ENCODE measurements at regions not wholly inside any gene's neighbourhood (a gene's known extent, or its start where the extent isn't known, plus 50 kb on each side); places are given as distances from the start of the nearest gene placed in this dataset.

DNA sequence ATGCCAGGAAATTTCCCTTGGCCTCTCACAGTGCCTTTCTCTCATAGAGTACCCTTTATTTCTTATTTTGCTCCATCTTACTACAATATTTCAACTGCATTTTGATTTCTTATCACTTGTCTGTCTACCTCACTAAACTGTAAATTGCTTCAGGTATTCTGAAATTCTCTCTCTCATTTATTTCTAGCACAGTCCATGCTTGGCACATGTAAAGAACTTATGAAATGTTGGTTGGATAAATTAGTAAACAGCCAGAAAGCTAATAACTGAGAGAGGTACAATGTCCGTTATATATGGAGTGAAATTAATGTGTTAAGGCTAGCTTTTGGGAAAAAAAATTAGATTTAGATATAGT is 138.3 kb upstream of the RFC3 start:
- TF ChIP-seq GATA3 (IDR thresholded peaks at IDR 0.05; ENCODE audit: low read depth, low read length) (no peak), GATA2 (IDR thresholded peaks at IDR 0.05; ENCODE audit: low read depth, low read length) (no peak)

DNA sequence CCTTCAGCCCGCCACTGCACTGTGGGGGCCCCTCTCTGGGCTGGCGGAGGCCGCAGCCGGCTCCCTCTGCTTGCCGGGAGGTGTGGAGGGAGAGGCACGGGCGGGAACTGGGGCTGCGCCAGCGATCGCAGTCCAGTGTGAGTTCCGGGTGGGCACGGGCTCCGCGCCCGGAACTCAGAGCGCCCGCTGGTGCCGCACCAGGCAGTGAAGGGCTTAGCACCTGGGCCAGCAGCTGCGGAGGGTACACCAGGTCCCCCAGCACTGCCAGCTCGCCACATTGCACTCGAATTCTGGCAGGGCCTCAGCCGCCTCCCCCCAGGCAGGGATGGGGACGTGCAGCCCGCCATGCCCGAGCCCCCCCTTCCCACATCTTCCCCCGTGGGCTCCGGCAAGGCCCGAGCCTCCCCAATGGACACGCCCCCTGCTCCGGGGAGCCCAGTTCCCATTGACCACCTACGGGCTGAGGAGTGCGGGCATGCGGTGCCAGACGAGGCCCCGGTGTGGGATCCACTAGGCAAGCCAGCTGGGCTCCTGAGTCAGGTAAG is 135.9 kb upstream of the RFC3 start:
- no peak for TF ChIP-seq GATA3 (IDR thresholded peaks at IDR 0.05; ENCODE audit: low read depth, low read length)

DNA sequence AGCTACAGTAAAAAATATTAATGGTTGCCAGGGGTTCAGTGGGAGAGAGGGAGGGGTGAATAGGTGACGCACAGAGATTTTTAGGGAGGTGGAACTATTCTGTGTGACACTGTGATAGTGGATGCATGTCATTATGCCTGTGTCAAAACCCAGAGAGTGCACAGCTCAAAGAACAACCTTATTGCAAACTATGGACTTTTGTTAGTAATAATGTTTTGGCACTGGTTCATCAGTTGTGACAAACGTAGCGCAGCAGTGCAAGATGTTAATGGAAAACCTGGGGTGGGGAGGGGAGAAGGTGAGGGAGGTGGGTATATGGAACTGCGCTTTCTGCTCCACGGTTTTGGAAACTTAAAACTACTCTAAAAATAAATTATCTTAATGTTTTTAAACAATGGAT is 134.6 kb upstream of the RFC3 start:
- no peak for TF ChIP-seq GATA2 (IDR thresholded peaks at IDR 0.05; ENCODE audit: low read depth, low read length)
- no peak for TF ChIP-seq GATA3 (IDR thresholded peaks at IDR 0.05; ENCODE audit: low read depth, low read length)

DNA sequence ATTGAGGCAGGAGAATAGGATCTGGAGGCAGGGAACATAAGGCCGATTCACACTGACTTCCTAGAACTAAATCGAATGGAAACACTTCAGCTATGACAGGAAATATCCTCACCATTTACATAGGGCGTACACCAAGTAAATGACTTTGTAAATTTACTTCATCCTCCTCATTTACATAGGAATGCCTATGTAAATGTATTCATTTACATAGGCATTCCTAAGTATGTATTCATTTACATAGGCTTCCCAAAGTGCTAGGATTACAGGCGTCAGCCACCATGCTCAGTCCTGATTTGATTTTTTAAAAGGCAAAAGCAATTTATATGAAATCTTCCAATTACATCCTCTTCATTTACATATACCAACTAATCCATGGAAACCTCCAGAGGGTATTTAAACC is 133.1 kb upstream of the RFC3 start:
- TF ChIP-seq GATA2 (IDR thresholded peaks at IDR 0.05; ENCODE audit: low read depth, low read length) (no peak), GATA3 (IDR thresholded peaks at IDR 0.05; ENCODE audit: low read depth, low read length) (no peak)

DNA sequence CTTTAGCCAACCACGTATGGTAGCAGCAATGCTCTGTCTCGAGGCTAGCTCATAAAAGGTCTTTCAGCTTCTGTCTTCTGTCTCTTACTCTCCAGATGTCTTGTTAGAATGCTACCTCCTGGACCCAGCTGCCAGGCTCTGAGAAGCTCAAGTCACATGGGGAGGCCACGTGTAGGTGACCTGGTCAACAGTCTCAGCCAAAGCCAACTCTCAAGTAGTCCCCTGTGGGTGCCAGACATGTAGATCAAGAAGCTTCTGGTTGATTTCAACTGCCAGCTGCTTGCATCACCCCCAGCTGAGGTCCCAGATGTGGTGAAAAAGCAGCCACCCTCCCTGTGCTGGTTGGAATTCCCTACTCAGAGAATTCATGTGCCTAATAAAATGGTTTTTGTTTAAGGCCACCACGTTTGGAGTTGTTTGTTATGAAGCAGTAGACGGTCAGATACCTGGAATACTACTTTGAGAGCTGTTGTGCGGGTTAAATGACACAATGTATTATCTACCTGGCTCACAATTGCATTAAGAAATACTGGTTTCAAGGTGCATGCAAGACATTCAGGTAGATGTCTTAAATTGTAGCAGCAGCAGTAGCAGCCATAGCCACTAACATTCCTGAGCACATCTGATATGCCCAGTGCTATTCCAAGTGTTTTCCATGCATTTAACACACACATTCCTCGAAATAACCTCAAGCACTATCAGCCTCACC is 131.0 kb upstream of the RFC3 start:
- no peak for TF ChIP-seq GATA2 (IDR thresholded peaks at IDR 0.05; ENCODE audit: low read depth, low read length)
- TF ChIP-seq GATA3 (IDR thresholded peaks at IDR 0.05; ENCODE audit: low read depth, low read length): no peak

DNA sequence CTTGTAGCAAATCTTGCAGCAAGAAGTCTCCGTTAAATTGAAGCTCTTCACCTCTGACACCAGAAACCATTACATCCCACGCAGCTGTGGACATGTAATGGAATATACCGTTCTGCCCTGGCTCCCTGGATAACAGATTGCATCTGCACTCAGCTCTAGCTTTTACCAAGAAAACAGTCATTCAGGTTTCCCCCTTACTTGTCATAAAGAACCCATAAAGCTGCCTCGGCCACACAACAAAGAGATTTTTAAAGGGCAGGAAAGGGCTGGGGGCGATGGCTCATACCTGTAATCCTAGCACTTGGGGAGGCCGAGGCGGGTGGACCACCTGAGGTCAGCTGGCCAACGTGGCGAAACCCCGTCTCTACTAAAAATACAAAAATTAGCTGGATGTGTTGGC is 127.6 kb upstream of the RFC3 start:
- no peak for TF ChIP-seq GATA2 (IDR thresholded peaks at IDR 0.05; ENCODE audit: low read depth, low read length)
- no peak for TF ChIP-seq GATA3 (IDR thresholded peaks at IDR 0.05; ENCODE audit: low read depth, low read length)

DNA sequence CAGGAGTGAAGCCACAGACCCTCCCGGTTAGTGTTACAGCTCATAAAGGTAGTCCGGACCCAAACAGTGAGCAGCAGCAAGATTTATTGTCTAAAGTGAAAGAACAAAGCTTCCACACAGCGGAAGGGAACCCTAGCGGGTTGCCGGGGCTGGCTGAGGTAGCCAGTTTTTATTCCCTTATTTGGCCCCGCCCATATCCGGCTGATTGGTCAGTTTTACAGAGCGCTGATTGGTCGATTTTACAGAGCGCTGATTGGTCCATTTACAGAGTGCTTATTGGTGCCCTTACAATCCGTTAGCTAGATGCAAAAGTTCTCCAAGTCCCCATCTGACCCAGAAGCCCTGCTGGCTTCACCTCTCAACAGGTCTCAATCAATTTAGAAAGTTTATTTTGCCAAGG is 126.0 kb upstream of the RFC3 start:
- TF ChIP-seq GATA3 (IDR thresholded peaks at IDR 0.05; ENCODE audit: low read depth, low read length) (no peak), GATA2 (IDR thresholded peaks at IDR 0.05; ENCODE audit: low read depth, low read length) (no peak)

DNA sequence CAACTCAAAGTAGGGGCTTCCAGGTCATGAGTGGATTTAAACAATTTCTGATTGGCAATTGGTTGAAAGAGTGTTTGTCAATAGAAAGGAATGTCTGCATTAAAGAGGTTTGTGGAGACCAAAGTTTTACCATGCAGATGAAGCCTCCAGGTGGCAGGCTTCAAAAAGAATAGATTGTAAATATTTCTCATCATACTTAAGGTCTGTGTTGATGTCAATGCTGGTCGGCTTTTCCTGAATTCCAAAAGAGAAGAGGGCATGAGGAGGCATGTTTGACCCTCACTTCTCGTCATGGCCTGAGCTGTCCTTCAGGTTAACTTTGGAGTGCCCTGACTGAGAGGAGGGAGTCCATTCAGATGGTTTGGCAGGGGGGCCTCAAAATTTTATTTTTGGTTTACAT is 125.4 kb upstream of the RFC3 start:
- no peak for TF ChIP-seq GATA3 (IDR thresholded peaks at IDR 0.05; ENCODE audit: low read depth, low read length)
- TF ChIP-seq GATA2 (IDR thresholded peaks at IDR 0.05; ENCODE audit: low read depth, low read length): no peak

DNA sequence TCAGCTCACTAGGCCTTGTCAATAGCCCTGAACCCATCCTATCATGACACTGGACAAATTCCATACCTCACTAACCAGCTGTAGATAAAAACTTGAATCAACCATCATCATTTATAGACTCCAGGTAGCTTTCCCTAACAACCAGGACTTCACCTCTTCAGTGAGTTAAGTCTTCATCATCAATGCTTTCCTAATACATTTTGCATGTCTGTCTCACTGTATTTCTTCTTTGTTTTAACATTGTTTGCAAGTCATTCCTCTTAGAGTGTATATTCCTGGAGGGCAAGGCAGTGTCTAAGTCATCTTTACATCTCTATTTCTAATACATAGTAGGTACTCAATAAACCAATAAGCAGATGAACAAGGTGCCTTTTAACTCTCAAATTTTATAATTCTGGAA is 123.4 kb upstream of the RFC3 start:
- TF ChIP-seq GATA3 (IDR thresholded peaks at IDR 0.05; ENCODE audit: low read depth, low read length) (no peak), GATA2 (IDR thresholded peaks at IDR 0.05; ENCODE audit: low read depth, low read length) (no peak)

DNA sequence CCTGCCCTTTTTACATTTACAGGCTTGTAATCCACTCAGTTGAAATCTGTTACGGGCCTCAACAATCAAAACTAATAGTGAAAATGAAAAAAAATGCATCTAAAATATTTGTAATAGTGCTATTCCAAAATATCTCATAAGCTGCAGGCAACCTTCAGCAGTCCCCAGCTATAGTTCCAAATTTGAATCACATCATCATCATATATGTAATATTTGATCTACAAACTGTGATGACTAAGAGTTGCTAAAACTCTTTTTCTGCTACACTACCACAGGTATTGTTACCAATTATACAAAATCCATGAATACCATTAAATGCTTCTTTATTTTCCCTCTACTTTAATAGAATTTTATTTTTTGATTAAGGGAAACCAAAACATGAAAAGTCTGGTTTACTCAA is 121.4 kb upstream of the RFC3 start:
- TF ChIP-seq GATA3 (IDR thresholded peaks at IDR 0.05; ENCODE audit: low read depth, low read length): no peak
- TF ChIP-seq GATA2 (IDR thresholded peaks at IDR 0.05; ENCODE audit: low read depth, low read length): no peak

DNA sequence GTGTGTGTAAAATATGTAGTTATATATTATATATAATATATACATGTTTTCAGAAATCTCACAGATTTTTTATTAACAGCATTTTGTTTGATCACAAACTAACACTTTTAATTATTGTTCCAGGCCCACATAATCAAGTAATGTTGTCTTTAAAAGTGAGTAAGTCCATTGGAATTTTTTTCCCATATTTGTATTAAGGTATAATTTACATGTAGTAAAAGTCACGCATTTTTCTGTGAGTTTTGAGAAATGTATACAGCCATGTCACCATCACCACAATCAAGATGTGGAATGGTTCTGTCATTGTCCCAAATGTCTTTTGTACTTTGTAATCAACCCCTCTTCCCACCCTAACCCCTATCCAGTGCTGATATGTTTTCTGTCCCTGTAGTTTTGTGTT is 120.0 kb upstream of the RFC3 start:
- no peak for TF ChIP-seq GATA2 (IDR thresholded peaks at IDR 0.05; ENCODE audit: low read depth, low read length)
- no peak for TF ChIP-seq GATA3 (IDR thresholded peaks at IDR 0.05; ENCODE audit: low read depth, low read length)

DNA sequence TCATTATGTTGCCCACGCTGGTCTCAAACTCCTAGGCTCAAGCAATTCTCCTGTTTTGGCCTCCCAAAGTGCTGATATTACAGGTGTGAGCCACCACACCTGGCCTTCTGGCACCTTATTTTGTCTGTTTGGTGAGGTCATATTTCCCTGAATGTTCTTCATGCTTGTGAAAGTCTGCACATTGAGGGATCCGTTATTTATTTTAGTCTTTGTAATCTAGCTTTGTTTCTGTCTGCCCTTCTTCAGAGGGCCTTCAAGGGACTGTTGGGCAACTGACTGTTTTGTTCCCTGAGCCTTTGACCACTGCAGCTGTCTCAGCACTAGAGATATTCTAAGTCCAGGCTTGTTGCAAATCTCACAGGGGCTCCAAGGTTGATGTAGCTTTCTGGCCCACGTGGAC is 110.5 kb upstream of the RFC3 start:
- TF ChIP-seq GATA3 (IDR thresholded peaks at IDR 0.05; ENCODE audit: low read depth, low read length): no peak
- no peak for TF ChIP-seq GATA2 (IDR thresholded peaks at IDR 0.05; ENCODE audit: low read depth, low read length)

DNA sequence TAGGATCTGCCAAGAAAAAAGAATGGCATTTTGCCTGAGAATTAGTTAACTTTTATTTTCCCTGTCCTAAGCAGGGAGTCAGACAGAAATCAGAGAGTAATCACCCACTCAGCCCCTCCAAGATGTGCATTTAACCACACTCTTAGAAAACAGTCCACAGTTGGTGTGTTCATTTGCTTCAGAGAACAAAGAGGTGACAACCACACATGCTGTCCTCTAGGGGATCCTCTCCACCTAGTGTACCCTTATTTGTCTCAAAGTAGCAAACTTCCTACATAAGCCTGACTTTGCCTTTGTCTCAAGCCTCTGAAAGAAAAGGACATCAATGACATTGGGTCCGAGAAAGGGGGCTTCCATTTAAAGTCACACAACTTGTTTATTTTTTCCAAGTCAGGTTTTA is 107.0 kb upstream of the RFC3 start:
- TF ChIP-seq GATA2 (IDR thresholded peaks at IDR 0.05; ENCODE audit: low read depth, low read length) (no peak), GATA3 (IDR thresholded peaks at IDR 0.05; ENCODE audit: low read depth, low read length) (no peak)

DNA sequence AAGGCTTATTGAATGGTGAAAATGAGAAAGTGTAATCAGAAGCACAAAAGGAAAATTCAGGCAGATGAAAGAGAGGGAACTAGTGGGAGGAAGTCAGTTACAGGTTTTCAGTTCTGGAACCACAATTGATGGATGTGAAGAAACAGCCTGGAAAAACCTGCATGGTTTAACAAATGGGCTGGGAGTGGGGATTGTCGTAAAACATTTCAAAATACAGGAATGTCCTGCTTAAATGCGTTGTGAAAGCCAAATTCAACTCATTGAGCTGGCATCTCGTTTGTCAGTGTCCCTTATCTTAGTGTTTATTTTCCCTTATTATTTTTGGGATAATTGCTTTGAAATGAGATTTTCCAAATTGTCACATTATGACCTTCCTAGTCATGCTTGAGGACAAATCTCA is 106.5 kb upstream of the RFC3 start:
- TF ChIP-seq GATA3 (IDR thresholded peaks at IDR 0.05; ENCODE audit: low read depth, low read length): no peak
- TF ChIP-seq GATA2 (IDR thresholded peaks at IDR 0.05; ENCODE audit: low read depth, low read length): no peak

DNA sequence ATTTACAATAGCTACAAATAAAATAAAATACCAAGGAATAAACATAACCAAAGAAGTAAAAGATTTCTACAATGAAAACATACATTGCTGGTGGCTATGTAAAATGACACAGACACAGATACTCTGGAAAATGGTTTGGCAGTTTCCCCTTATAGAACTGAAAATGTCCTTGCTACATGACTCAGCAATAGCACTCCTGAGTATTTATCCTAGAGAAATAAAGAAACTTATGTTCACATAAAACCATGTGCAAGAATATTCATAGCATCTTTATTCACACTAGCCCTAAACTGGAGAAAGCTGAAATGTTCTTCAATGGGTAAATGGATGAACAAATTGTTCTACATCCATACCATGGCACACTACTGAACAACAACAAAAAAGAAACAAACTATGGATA is 100.2 kb upstream of the RFC3 start:
- TF ChIP-seq GATA3 (IDR thresholded peaks at IDR 0.05; ENCODE audit: low read depth, low read length) (no peak), GATA2 (IDR thresholded peaks at IDR 0.05; ENCODE audit: low read depth, low read length) (no peak)

DNA sequence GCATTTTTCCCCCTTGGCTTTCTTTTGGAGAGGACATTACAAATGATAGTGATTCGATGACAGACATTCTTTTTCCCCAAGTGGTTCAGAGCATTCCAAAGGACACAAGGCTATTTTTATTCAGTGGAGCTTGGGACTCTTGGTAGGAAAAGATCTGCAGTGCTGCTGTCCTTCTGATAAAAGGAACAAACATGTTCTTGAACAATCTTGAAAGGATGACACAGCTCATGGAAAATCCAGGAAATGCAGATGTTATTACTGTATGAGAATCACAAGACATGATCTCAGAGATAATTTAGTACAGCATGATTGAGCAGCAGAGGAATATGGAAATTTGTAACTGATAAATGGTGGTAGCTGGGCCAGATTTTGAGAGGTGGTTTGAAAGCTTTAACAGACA is 96.2 kb upstream of the RFC3 start:
- no peak for TF ChIP-seq GATA3 (IDR thresholded peaks at IDR 0.05; ENCODE audit: low read depth, low read length)
- TF ChIP-seq GATA2 (IDR thresholded peaks at IDR 0.05; ENCODE audit: low read depth, low read length): no peak
